Activated naive CD4-positive, alpha-beta T cell treated with anti-CD3 and anti-CD28 coated beads, Interleukin-2, amount 50 U/mL, for 24 hours (primary cell): ENCODE measurements at regions not wholly inside any gene's neighbourhood (a gene's known extent, or its start where the extent isn't known, plus 50 kb on each side); places are given as distances from the start of the nearest gene placed in this dataset.

Experiments
- H3K27ac Mint-ChIP-seq: one replicate; pipeline ENCODE4 v1.8.0; 2021; ENCODE audit warnings: mild to moderate bottlenecking, mixed read lengths
- H3K27me3 Mint-ChIP-seq: one replicate; pipeline ENCODE4 v1.8.0; 2021; ENCODE audit warnings: mixed read lengths
- H3K36me3 Mint-ChIP-seq: one replicate; pipeline ENCODE4 v1.8.0; 2021; ENCODE audit warnings: mixed read lengths
- H3K4me1 Mint-ChIP-seq: one replicate; pipeline ENCODE4 v1.8.0; 2021; ENCODE audit warnings: mixed read lengths
- H3K4me3 Mint-ChIP-seq: one replicate; pipeline ENCODE4 v1.8.0; 2021; ENCODE audit warnings: mild to moderate bottlenecking, mixed read lengths
- H3K9me3 Mint-ChIP-seq: one replicate; pipeline ENCODE4 v1.8.0; 2021; ENCODE audit warnings: mixed read lengths

- H3K9me3 Mint-ChIP-seq: no peaks in the 10 kb centered on the region
- H3K4me1 Mint-ChIP-seq: no peaks in the 10 kb centered on the region
- no peak overlapping the region for H3K27ac Mint-ChIP-seq
- H3K27me3 Mint-ChIP-seq: no peaks in the 10 kb centered on the region
- H3K4me3 Mint-ChIP-seq: no peak overlapping the region
- H3K36me3 Mint-ChIP-seq: no peaks in the 10 kb centered on the region
Observed at GRCh38 chr4:62871078-62871477, 1538.2 kb downstream of the TECRL start.

GRCh38 chr4:62870451-62870850 is 1538.8 kb downstream of the TECRL start:
- no peak overlapping the region for H3K4me3 Mint-ChIP-seq
- no peaks in the 10 kb centered on the region for H3K9me3 Mint-ChIP-seq

GRCh38 chr4:62865261-62865660 is 1544.0 kb downstream of the TECRL start:
- no peaks in the 10 kb centered on the region for H3K4me1 Mint-ChIP-seq
- H3K9me3 Mint-ChIP-seq: no peaks in the 10 kb centered on the region
- H3K4me3 Mint-ChIP-seq: no peak overlapping the region
- no peaks in the 10 kb centered on the region for H3K36me3 Mint-ChIP-seq
- H3K27me3 Mint-ChIP-seq: no peaks in the 10 kb centered on the region
- no peak overlapping the region for H3K27ac Mint-ChIP-seq

More at GRCh38 chr4:62870451-62870850, 1538.8 kb downstream of the TECRL start:
- H3K4me1 Mint-ChIP-seq: no peaks in the 10 kb centered on the region
- no peaks in the 10 kb centered on the region for H3K36me3 Mint-ChIP-seq
- no peaks in the 10 kb centered on the region for H3K27me3 Mint-ChIP-seq
- no peak overlapping the region for H3K27ac Mint-ChIP-seq

- H3K36me3 Mint-ChIP-seq: no peaks in the 10 kb centered on the region
- H3K9me3 Mint-ChIP-seq: peaks cover 13% of the 10 kb centered on the region
- no peak overlapping the region for H3K4me3 Mint-ChIP-seq
- no peak overlapping the region for H3K27ac Mint-ChIP-seq
- no peaks in the 10 kb centered on the region for H3K27me3 Mint-ChIP-seq
- H3K4me1 Mint-ChIP-seq: no peaks in the 10 kb centered on the region
Observed at GRCh38 chr4:62849696-62850095, 1559.6 kb downstream of the TECRL start.

- Mint-ChIP-seq H3K36me3 (no peaks in the 10 kb centered on the region), H3K27ac (no peak overlapping the region), H3K9me3 (peaks cover 11% of the 10 kb centered on the region), H3K27me3 (no peaks in the 10 kb centered on the region), H3K4me3 (no peak overlapping the region), H3K4me1 (no peaks in the 10 kb centered on the region)
Observed at GRCh38 chr4:62835631-62836030, 1573.6 kb downstream of the TECRL start.

- Mint-ChIP-seq H3K27ac (no peak overlapping the region), H3K27me3 (no peaks in the 10 kb centered on the region), H3K9me3 (peaks cover 5% of the 10 kb centered on the region), H3K4me3 (no peak overlapping the region), H3K36me3 (no peaks in the 10 kb centered on the region), H3K4me1 (no peaks in the 10 kb centered on the region)
Observed at GRCh38 chr4:62822306-62822705, 1586.9 kb downstream of the TECRL start.

GRCh38 chr4:62816566-62816965 is 1592.7 kb downstream of the TECRL start:
- H3K36me3 Mint-ChIP-seq: no peaks in the 10 kb centered on the region
- no peaks in the 10 kb centered on the region for H3K4me1 Mint-ChIP-seq
- no peak overlapping the region for H3K27ac Mint-ChIP-seq
- H3K9me3 Mint-ChIP-seq: no peaks in the 10 kb centered on the region
- no peaks in the 10 kb centered on the region for H3K27me3 Mint-ChIP-seq
- H3K4me3 Mint-ChIP-seq: no peak overlapping the region

- no peaks in the 10 kb centered on the region for H3K36me3 Mint-ChIP-seq
- H3K27me3 Mint-ChIP-seq: no peaks in the 10 kb centered on the region
- H3K4me3 Mint-ChIP-seq: no peak overlapping the region
- H3K9me3 Mint-ChIP-seq: no peaks in the 10 kb centered on the region
- H3K4me1 Mint-ChIP-seq: no peaks in the 10 kb centered on the region
- H3K27ac Mint-ChIP-seq: no peak overlapping the region
Observed at GRCh38 chr4:62814510-62815047, 1594.7 kb downstream of the TECRL start.

- Mint-ChIP-seq H3K9me3 (no peaks in the 10 kb centered on the region), H3K27me3 (no peaks in the 10 kb centered on the region), H3K4me1 (no peaks in the 10 kb centered on the region), H3K4me3 (no peak overlapping the region), H3K36me3 (no peaks in the 10 kb centered on the region), H3K27ac (no peak overlapping the region)
Observed at GRCh38 chr4:62806816-62807215, 1602.4 kb downstream of the TECRL start.

GRCh38 chr4:62804075-62804474 is 1603.9 kb downstream of the ADGRL3 start:
- Mint-ChIP-seq H3K27me3 (no peaks in the 10 kb centered on the region), H3K36me3 (no peaks in the 10 kb centered on the region), H3K4me3 (no peak overlapping the region), H3K27ac (no peak overlapping the region), H3K9me3 (no peaks in the 10 kb centered on the region), H3K4me1 (no peaks in the 10 kb centered on the region)

GRCh38 chr4:62797221-62797620 is 1597.1 kb downstream of the ADGRL3 start:
- no peak overlapping the region for H3K27ac Mint-ChIP-seq
- no peaks in the 10 kb centered on the region for H3K36me3 Mint-ChIP-seq
- H3K4me1 Mint-ChIP-seq: no peaks in the 10 kb centered on the region
- no peaks in the 10 kb centered on the region for H3K27me3 Mint-ChIP-seq
- no peak overlapping the region for H3K4me3 Mint-ChIP-seq
- H3K9me3 Mint-ChIP-seq: no peaks in the 10 kb centered on the region

- Mint-ChIP-seq H3K36me3 (no peaks in the 10 kb centered on the region), H3K4me3 (no peak overlapping the region), H3K4me1 (no peaks in the 10 kb centered on the region), H3K9me3 (no peaks in the 10 kb centered on the region), H3K27me3 (no peaks in the 10 kb centered on the region), H3K27ac (no peak overlapping the region)
Observed at GRCh38 chr4:62791386-62791785, 1591.3 kb downstream of the ADGRL3 start.

- Mint-ChIP-seq H3K27me3 (no peaks in the 10 kb centered on the region), H3K9me3 (peaks cover 13% of the 10 kb centered on the region), H3K4me3 (no peak overlapping the region), H3K4me1 (no peaks in the 10 kb centered on the region), H3K36me3 (no peaks in the 10 kb centered on the region), H3K27ac (no peak overlapping the region)
Observed at GRCh38 chr4:62771983-62772557, 1571.9 kb downstream of the ADGRL3 start.

GRCh38 chr4:62740296-62740695 is 1540.2 kb downstream of the ADGRL3 start:
- no peaks in the 10 kb centered on the region for H3K27me3 Mint-ChIP-seq

GRCh38 chr4:62717154-62717553 is 1517.0 kb downstream of the ADGRL3 start:
- no peaks in the 10 kb centered on the region for H3K4me1 Mint-ChIP-seq
- H3K9me3 Mint-ChIP-seq: peaks cover 12% of the 10 kb centered on the region
- no peaks in the 10 kb centered on the region for H3K27me3 Mint-ChIP-seq
- H3K36me3 Mint-ChIP-seq: no peaks in the 10 kb centered on the region
- H3K27ac Mint-ChIP-seq: no peak overlapping the region
- no peak overlapping the region for H3K4me3 Mint-ChIP-seq

More at GRCh38 chr4:62740296-62740695, 1540.2 kb downstream of the ADGRL3 start:
- H3K4me3 Mint-ChIP-seq: no peak overlapping the region
- no peaks in the 10 kb centered on the region for H3K36me3 Mint-ChIP-seq
- H3K9me3 Mint-ChIP-seq: no peaks in the 10 kb centered on the region
- no peaks in the 10 kb centered on the region for H3K4me1 Mint-ChIP-seq
- no peak overlapping the region for H3K27ac Mint-ChIP-seq

- no peaks in the 10 kb centered on the region for H3K36me3 Mint-ChIP-seq
- peaks cover 10% of the 10 kb centered on the region for H3K9me3 Mint-ChIP-seq
- no peaks in the 10 kb centered on the region for H3K4me1 Mint-ChIP-seq
- H3K27me3 Mint-ChIP-seq: no peaks in the 10 kb centered on the region
- no peak overlapping the region for H3K4me3 Mint-ChIP-seq
- no peak overlapping the region for H3K27ac Mint-ChIP-seq
Observed at GRCh38 chr4:62711575-62711974, 1511.4 kb downstream of the ADGRL3 start.
